ENCODE measurements at regions not wholly inside any gene's neighbourhood (a gene's known extent, or its start where the extent isn't known, plus 50 kb on each side); places are given as distances from the start of the nearest gene placed in this dataset.

GRCh38 chr2:107182981-107183380 lies 297.0 kb upstream of the ST6GAL2 start:
- Histone ChIP-seq H3K4me3 (no peak overlapping the region), H3K9me3 (no peaks in the 10 kb centered on the region), H3K36me3 (no peaks in the 10 kb centered on the region), H3K4me1 (no peaks in the 10 kb centered on the region), H3K27me3 (no peaks in the 10 kb centered on the region), H3K27ac (no peak overlapping the region)
- DNase-seq (no peak), ATAC-seq (ENCODE audit: low FRiP score in 2 of 2) (no peak)
- 59 to 62% methylated on average over 4 of the region's 4 CpGs for WGBS, 2 donors
- TF ChIP-seq POLR2AphosphoS5 (IDR thresholded peaks at IDR 0.05) (no peak), POLR2A (IDR thresholded peaks at IDR 0.05) (no peak), EP300 (IDR thresholded peaks at IDR 0.05) (no peak)
- TF ChIP-seq, protein P1, sequence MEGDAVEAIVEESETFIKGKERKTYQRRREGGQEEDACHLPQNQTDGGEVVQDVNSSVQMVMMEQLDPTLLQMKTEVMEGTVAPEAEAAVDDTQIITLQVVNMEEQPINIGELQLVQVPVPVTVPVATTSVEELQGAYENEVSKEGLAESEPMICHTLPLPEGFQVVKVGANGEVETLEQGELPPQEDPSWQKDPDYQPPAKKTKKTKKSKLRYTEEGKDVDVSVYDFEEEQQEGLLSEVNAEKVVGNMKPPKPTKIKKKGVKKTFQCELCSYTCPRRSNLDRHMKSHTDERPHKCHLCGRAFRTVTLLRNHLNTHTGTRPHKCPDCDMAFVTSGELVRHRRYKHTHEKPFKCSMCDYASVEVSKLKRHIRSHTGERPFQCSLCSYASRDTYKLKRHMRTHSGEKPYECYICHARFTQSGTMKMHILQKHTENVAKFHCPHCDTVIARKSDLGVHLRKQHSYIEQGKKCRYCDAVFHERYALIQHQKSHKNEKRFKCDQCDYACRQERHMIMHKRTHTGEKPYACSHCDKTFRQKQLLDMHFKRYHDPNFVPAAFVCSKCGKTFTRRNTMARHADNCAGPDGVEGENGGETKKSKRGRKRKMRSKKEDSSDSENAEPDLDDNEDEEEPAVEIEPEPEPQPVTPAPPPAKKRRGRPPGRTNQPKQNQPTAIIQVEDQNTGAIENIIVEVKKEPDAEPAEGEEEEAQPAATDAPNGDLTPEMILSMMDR (IDR thresholded peaks at IDR 0.05) = no peak

DNA sequence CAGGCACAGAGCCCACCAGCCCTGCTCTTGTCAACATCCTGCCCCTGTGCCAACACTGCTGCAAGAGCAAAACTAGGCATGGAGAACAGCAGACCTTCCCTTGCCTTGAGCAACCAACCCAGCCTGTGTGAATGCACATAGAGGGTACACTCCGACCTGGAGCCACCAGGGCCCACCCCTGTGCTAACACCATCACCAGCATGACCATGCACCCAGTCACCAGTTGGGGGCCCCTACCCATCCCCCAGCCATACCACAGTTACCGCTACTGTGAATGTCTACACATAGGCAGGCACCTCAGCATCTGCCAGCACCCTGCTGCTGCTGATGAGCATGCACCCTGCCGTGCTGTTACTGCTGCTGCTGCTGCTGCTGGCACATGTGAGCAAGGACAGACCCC lies 301.9 kb upstream of the ST6GAL2 start:
- TF ChIP-seq EP300 (IDR thresholded peaks at IDR 0.05) = no peak
- TF ChIP-seq POLR2AphosphoS5 (IDR thresholded peaks at IDR 0.05) = no peak
- TF ChIP-seq POLR2A (IDR thresholded peaks at IDR 0.05) = no peak
- TF ChIP-seq, protein P1 (IDR thresholded peaks at IDR 0.05) = no peak
- no peaks in the 10 kb centered on the region for H3K27me3 ChIP-seq
- peak in 1 of 2 donors; percentile 23 for DNase-seq
- no peak overlapping the region for H3K27ac ChIP-seq
- H3K4me1 ChIP-seq = no peaks in the 10 kb centered on the region
- H3K4me3 ChIP-seq = no peak overlapping the region
- 46 to 67% methylated on average over 2 to 3 of the region's 3 CpGs for WGBS, 2 donors
- peak in 1 of 2 donors; percentile 68 for ATAC-seq (ENCODE audit: low FRiP score in 2 of 2)
- H3K36me3 ChIP-seq = no peaks in the 10 kb centered on the region
- no peaks in the 10 kb centered on the region for H3K9me3 ChIP-seq

- TF ChIP-seq, protein P1 (IDR thresholded peaks at IDR 0.05) = no peak
- TF ChIP-seq POLR2A (IDR thresholded peaks at IDR 0.05) (no peak), EP300 (IDR thresholded peaks at IDR 0.05) (no peak), POLR2AphosphoS5 (IDR thresholded peaks at IDR 0.05) (no peak)
- 80 to 100% methylated on average over 1 to 3 of the region's 3 CpGs for WGBS, 2 donors
- no peaks in the 10 kb centered on the region for H3K27me3 ChIP-seq
- H3K36me3 ChIP-seq = no peaks in the 10 kb centered on the region
- DNase-seq (no peak), ATAC-seq (ENCODE audit: low FRiP score in 2 of 2) (no peak)
- H3K27ac ChIP-seq = no peak overlapping the region
- no peak overlapping the region for H3K4me3 ChIP-seq
- no peaks in the 10 kb centered on the region for H3K9me3 ChIP-seq
- H3K4me1 ChIP-seq = no peaks in the 10 kb centered on the region
Measured at GRCh38 chr2:107195631-107196030, 309.7 kb upstream of the ST6GAL2 start.

GRCh38 chr2:107197594-107198294 lies 311.8 kb upstream of the ST6GAL2 start:
- no peak for TF ChIP-seq POLR2A (IDR thresholded peaks at IDR 0.05)
- TF ChIP-seq, protein P1 (IDR thresholded peaks at IDR 0.05) = no peak
- no peak for TF ChIP-seq POLR2AphosphoS5 (IDR thresholded peaks at IDR 0.05)
- no peak for TF ChIP-seq EP300 (IDR thresholded peaks at IDR 0.05)
- WGBS, 2 donors = 60 to 70% methylated on average over 5 of the region's 5 CpGs
- no peak for DNase-seq
- no peak overlapping the region for H3K27ac ChIP-seq
- H3K4me3 ChIP-seq = no peak overlapping the region
- H3K4me1 ChIP-seq = no peaks in the 10 kb centered on the region
- no peak for ATAC-seq (ENCODE audit: low FRiP score in 2 of 2)
- H3K36me3 ChIP-seq = no peaks in the 10 kb centered on the region
- H3K9me3 ChIP-seq = no peaks in the 10 kb centered on the region
- no peaks in the 10 kb centered on the region for H3K27me3 ChIP-seq

All from upper lobe of left lung (tissue), 6 donors.